Keratinocyte (primary cell): ENCODE measurements at regions not wholly inside any gene's neighbourhood (a gene's known extent, or its start where the extent isn't known, plus 50 kb on each side); places are given as distances from the start of the nearest gene placed in this dataset.

Source experiments
- DNase-seq: peaks from one replicate; pipeline ENCODE4 v3.0.0-alpha.2; 2011; ENCODE audit warnings: low read depth, missing footprints, low spot score
- FAIRE-seq: peaks from 2 replicates; lab custom pipeline; 2011; peaks lifted over from hg19 to GRCh38; lab: Jason Lieb, UNC
- H2AFZ ChIP-seq: 2 replicates; pipeline ENCODE4 v1.6.0; 2012; ENCODE audit warnings: low read length, control low read depth, inconsistent platforms; ENCODE audit not compliant: control insufficient read depth
- H3K27ac ChIP-seq: 2 replicates; pipeline ENCODE4 v1.5.1; 2011; ENCODE audit warnings: low read length; ENCODE audit not compliant: control insufficient read depth, insufficient read depth
- H3K27me3 ChIP-seq: 3 replicates; pipeline ENCODE4 v1.6.0; 2011; ENCODE audit warnings: low read length; ENCODE audit not compliant: control insufficient read depth, insufficient read depth; ENCODE audit errors: extremely low read depth
- H3K36me3 ChIP-seq, 2 experiments: 2 replicates in 1 of 2; 3 replicates in 1 of 2; pipeline ENCODE4 v1.5.1; 2011; ENCODE audit warnings: low read length in 2 of 2, mild to moderate bottlenecking in 1 of 2; ENCODE audit not compliant: control insufficient read depth in 2 of 2, insufficient read depth in 2 of 2; ENCODE audit errors: extremely low read depth in 1 of 2
- H3K4me1 ChIP-seq: 3 replicates; pipeline ENCODE4 v1.5.1; 2011; ENCODE audit warnings: low read length; ENCODE audit not compliant: control insufficient read depth, insufficient read depth; ENCODE audit errors: extremely low read depth
- H3K4me2 ChIP-seq: 3 replicates; pipeline ENCODE4 v1.6.0; 2011; ENCODE audit warnings: low read depth, low read length; ENCODE audit not compliant: control insufficient read depth, insufficient read depth; ENCODE audit errors: extremely low read depth
- H3K4me3 ChIP-seq, 3 experiments: fragments of 200-600 bp in 1 of 3; sonication (generic) in 1 of 3; 2 replicates in 2 of 3; 3 replicates in 1 of 3; pipeline ENCODE4 v1.5.1; 2011 to 2016; ENCODE audit warnings: low read length in 3 of 3, mild to moderate bottlenecking in 3 of 3, control low read depth in 2 of 3, inconsistent platforms in 1 of 3, low read depth in 1 of 3, mixed read lengths in 1 of 3, mixed run types in 1 of 3, moderate library complexity in 1 of 3; ENCODE audit not compliant: control insufficient read depth in 2 of 3, insufficient read depth in 2 of 3; ENCODE audit errors: extremely low read depth in 1 of 3
- H3K79me2 ChIP-seq: 2 replicates; pipeline ENCODE4 v1.6.0; 2012; ENCODE audit warnings: low read length; ENCODE audit not compliant: control insufficient read depth, insufficient read depth
- H3K9ac ChIP-seq: 3 replicates; pipeline ENCODE4 v1.6.0; 2011; ENCODE audit warnings: low read length; ENCODE audit not compliant: control insufficient read depth, insufficient read depth; ENCODE audit errors: extremely low read depth
- H3K9me1 ChIP-seq: 3 replicates; pipeline ENCODE4 v1.6.0; 2011; ENCODE audit warnings: low read length; ENCODE audit not compliant: control insufficient read depth, insufficient read depth; ENCODE audit errors: extremely low read depth
- H3K9me3 ChIP-seq: 2 replicates; pipeline ENCODE4 v1.5.1; 2012; ENCODE audit warnings: low read depth, low read length; ENCODE audit not compliant: control insufficient read depth
- H4K20me1 ChIP-seq: 3 replicates; pipeline ENCODE4 v1.6.0; 2011; ENCODE audit warnings: low read length; ENCODE audit not compliant: control insufficient read depth, insufficient read depth; ENCODE audit errors: extremely low read depth
- CTCF ChIP-seq, 3 experiments: IDR thresholded peaks in 1 of 3; conservative IDR thresholded peaks in 1 of 3; optimal IDR thresholded peaks in 1 of 3; 2 replicates in 2 of 3; 3 replicates in 1 of 3; pipeline versions ENCODE3 to v1.5.1; 2011; ENCODE audit warnings: low read length in 3 of 3, mild to moderate bottlenecking in 3 of 3, moderate library complexity in 2 of 3, control low read depth in 1 of 3, inconsistent platforms in 1 of 3; ENCODE audit not compliant: insufficient read depth in 2 of 3; ENCODE audit errors: extremely low read depth in 1 of 3
- EZH2 ChIP-seq: IDR thresholded peaks from one replicate; pipeline ENCODE4 v1.6.1; 2012; ENCODE audit warnings: inconsistent platforms, mild to moderate bottlenecking, low read length, moderate library complexity
- dilution Hi-C: fragments of 300-500 bp; cut with MboI; formaldehyde crosslinking; loops from one replicate; pipeline ENCODE4 v1.7.0; 2020; ENCODE audit warnings: low sequenced_read_pairs; ENCODE audit not compliant: extremely low pct_ligation_motif_present

GRCh38 chr10:91700273-91700672 is 67.4 kb upstream of the PPP1R3C start:
- Histone ChIP-seq H2AFZ (no peak overlapping the region), H3K4me3 (no peak overlapping the region), H3K9me3 (no peaks in the 10 kb centered on the region), H3K4me2 (no peak overlapping the region), H3K9me1 (no peaks in the 10 kb centered on the region), H3K9ac (no peak overlapping the region), H3K27me3 (no peaks in the 10 kb centered on the region), H4K20me1 (no peaks in the 10 kb centered on the region), H3K36me3 (no peaks in the 10 kb centered on the region), H3K4me1 (peaks cover 13% of the 10 kb centered on the region), H3K27ac (no peak overlapping the region), H3K79me2 (no peaks in the 10 kb centered on the region)
- DNase-seq: no peak
- peak; percentile 17 for FAIRE-seq
- dilution Hi-C loops: no loop called here
- no peak for TF ChIP-seq EZH2
- TF ChIP-seq CTCF (optimal IDR thresholded peaks at IDR 0.05 in 1 of 3, IDR thresholded peaks at IDR 0.05 in 1 of 3, conservative IDR thresholded peaks at IDR 0.05 in 1 of 3; ENCODE audit: extremely low read depth in 1 of 3, insufficient read depth in 2 of 3, low read length in 3 of 3): no peak

DNA sequence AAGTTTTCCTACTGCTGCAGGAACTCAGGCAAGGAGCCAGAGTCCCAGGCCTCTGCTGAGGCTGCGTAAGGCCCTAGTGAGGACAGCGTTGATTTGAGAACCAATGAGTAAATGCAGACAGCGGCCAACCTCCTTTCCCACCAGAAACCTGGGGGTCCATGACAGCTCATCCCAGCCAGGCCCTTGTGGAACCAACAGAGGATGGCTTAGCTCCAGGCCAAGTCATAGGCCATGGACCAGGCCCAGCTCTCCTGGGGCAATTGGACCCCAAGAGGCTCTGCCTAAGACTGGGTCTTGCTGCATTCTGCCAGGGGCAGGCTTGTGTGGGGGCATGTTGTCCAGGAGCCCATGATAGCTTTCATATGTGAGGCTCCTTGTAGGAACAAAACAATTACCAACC is 65.4 kb upstream of the PPP1R3C start:
- H3K4me1 ChIP-seq: peaks cover 13% of the 10 kb centered on the region
- DNase-seq: no peak
- H4K20me1 ChIP-seq: no peaks in the 10 kb centered on the region
- no peak overlapping the region for H3K4me2 ChIP-seq
- H3K27ac ChIP-seq: no peak overlapping the region
- H3K9ac ChIP-seq: no peak overlapping the region
- no peak overlapping the region for H2AFZ ChIP-seq
- no peak for FAIRE-seq
- TF ChIP-seq CTCF (optimal IDR thresholded peaks at IDR 0.05 in 1 of 3, IDR thresholded peaks at IDR 0.05 in 1 of 3, conservative IDR thresholded peaks at IDR 0.05 in 1 of 3; ENCODE audit: extremely low read depth in 1 of 3, insufficient read depth in 2 of 3, low read length in 3 of 3) (no peak), EZH2 (no peak)
- H3K79me2 ChIP-seq: no peaks in the 10 kb centered on the region
- no peaks in the 10 kb centered on the region for H3K9me3 ChIP-seq
- H3K27me3 ChIP-seq: no peaks in the 10 kb centered on the region
- dilution Hi-C loops: no loop called here
- no peaks in the 10 kb centered on the region for H3K9me1 ChIP-seq
- no peaks in the 10 kb centered on the region for H3K36me3 ChIP-seq
- H3K4me3 ChIP-seq: no peak overlapping the region
